ENCODE measurements at regions not wholly inside any gene's neighbourhood (a gene's known extent, or its start where the extent isn't known, plus 50 kb on each side); places are given as distances from the start of the nearest gene placed in this dataset.

DNA sequence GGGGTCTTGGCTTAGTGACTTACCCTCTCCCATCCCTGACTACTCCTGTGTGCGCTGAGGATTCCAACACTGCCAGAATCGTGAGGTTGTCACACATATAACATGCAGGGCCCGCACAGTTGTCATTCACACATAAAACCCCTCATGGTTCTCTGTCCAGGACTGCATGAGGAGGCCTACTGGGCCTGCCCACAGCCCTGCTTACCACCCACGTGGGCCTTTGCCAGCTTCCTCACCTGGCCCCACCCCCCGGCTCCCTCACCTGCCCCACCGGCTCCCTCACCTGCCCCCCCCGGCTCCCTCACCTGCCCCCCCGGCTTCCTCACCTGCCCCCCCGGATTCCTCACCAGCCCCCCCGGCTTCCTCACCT lies 197.2 kb downstream of the TEX29 start:
- DNase-seq: no peak

DNA sequence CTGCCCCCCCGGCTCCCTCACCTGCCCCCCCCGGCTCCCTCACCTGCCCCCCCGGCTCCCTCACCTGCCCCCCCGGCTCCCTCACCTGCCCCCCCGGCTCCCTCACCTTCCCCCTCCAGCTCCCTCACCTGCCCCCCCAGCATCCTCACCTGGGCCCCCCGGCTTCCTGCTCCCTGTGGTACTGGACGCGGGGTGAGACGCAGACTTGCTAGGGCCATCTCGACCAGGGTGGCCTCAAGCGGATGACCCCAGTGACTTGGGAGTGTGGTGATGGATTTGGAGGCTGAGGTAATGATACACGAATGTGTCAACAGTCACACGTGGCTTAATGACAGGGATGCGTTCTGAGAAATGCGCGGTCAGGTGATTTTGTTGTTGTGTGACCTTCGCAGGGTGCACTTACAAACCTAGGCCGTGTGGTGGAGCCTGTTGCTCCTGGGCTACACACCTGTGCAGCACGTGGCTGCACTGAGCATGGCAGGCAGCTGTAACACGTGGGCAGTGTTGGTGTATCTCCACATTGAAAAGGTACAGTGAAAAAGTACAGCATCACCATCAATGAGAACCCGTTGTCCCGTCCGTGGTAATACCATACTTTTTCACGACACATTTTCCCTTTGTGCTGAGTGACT lies 197.8 kb downstream of the TEX29 start:
- no peak for DNase-seq

DNA sequence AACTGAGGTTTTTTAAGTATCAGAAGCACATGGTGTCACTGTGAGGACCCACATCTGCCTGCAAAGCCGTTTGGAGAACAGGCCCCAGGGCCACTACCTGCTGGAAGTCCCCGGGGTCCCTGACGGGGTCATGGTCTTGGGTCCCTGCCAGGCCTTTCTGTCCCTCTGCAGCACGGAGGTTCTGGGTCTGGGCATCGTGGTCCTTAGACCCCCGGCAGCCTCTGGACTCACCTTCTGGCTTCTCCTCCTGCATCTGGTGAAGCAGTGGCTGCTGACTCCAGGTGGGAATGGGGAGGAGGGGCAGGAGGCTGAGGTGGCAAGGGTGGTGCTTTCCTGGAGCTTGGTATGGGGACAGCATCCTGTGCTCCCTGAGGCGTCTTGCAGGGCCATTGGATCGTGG lies 198.6 kb downstream of the TEX29 start:
- DNase-seq: no peak

DNA sequence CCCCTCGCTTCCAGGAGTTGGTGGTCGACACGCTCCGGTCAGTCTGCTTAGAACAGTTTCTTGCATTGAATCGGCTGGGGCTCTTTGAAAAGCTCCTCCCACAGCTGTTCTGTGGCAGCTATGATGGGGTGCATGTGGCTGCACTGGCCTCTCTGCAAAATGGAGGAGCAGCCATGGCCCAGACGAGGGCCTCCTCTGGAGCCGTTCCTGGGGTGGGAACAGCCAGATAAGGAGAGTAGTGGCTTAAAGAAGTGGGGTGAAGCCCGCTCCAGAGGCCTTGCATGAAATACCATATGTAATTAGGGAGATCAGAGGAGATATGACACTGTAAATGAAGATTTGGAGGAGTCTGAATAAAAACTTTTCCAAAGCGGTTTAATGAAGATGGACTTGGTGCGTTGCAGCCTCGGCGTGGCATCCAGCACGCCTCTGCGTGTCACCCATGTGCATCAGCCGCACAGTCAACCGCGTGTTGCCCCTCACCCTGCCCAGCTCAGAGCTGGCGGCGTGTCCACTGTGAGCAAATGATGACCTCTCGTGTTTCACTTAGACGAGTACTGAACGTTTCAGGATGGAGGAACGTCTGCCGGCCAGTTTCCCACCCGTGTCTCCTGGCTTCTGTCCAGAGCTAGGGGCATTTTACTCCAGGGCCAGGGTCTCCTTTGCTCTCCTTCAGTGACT lies 199.2 kb downstream of the TEX29 start:
- DNase-seq: no peak

DNA sequence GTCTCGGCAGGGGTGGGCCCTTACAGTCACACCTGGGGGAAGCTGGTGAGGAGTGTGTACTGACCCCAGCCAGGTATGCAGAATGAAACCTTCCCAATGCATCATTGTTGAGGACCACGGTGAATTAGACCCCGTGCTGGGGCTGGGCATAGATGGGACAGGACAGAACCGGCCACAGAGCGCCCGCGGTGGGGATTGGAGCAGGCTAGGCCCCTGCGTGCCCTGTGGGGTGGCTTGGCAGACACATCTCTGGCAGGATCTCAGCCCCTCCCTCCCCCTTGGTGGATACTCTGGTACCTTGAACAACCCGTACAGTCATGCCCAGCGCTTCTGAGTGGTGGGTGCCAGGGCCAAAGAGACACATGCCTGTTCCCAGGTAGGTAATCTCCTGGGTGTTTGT lies 200.6 kb downstream of the TEX29 start:
- no peak for DNase-seq

DNA sequence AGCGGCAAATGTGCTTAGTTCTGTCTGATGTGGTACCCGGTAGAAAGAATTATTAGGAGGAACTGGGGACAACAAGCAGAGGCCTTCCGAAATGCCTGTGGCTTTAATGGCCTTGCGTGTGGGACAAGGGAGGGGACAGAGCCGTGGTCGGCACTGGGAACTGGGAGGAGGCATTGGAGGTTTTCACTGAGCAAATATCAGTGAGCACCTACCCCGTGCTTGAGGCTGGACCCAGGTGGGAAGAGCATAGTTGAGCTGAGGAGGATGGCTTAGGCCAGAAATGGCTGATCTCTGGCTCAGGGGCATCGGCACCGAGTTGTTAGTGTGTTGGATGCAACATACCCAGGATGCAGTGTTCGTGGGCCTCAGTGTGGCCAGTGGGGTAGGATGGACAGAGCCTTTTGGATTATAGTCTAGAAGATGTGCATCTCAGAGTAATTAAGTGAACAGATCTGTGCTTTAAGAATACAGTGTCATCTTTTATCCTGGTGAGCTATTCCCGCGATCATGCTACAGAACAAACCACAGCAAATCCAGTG lies 201.3 kb downstream of the TEX29 start:
- DNase-seq: no peak

DNA sequence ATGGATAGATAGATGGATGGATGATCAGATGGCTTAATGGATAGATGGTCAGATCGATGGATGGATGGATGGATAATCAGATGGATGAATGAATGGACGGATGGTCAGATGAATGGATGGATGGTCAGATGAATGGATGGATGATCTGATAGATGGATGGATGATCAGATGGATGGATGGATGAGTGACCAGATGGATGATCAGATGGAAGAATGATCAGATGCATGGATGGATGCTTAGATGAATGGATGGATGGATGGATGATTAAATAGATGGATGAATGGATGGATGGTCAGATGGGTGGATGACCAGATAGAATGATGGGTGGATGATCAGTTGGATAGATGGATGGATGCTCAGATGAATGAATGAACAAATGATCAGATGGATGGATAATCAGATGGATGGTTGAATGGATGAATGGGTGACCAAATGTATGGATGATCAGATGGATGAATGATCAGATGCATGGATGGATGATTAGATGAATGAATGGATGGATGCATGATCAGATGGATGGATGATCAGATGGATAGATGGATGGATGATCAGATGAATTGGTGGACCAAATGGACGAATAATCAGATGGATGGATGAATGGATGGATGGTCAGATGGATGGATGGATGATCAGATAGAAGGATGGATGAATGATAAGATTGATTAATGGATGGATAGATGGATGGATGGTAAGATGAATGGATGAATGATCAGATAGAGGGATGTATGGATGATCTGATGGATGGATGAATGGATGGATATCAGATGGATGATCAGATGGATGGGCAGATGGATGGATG lies 205.1 kb downstream of the TEX29 start:
- DNase-seq: no peak

DNA sequence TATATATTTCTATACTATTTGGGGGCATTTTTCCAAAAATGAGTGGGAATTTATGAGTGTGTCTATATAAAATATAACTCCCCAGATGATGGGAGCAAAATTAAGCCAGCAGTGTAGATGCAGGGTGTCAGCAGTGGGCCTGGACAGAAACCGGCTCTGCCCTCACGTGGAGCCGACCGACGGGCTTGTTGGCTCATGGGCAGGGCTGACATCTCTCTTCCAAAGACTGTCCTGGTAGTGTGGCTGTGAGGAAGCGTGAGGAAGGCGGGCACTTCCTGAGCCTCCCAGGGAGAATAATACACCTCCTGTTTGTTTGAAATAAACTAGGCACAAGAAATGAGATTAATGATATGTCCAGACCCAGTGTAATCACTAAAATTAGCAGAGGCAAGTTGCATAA lies 206.5 kb downstream of the TEX29 start:
- no peak for DNase-seq

DNA sequence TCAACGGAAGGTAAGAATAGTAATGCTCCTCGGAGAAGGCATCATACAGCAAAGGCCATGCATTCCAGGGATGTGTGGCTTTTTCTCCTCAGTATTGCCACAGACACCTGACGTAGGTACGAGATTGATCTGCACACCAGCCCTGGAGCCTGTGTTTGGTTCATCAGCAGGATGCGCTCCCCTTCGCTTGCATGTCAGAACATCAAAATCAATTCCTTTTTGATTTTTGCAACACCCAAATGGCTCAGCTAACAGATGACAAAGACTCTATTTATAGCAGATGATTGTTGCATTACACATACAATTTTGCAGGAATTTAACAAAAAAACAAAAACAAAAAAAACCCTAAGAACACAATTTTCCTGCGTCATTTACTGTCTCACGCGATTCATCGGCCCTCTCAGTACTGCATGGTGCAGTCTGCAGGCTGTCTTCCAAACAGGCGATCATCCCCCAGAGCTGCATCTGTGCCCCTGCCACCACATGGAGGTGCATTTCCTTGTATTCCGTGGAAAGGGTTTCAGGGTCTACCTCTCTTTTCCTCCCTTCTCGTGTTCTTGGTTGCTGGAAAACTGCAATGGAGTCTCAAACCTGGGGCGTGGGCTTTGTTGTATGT lies 207.3 kb downstream of the TEX29 start:
- DNase-seq: no peak

DNA sequence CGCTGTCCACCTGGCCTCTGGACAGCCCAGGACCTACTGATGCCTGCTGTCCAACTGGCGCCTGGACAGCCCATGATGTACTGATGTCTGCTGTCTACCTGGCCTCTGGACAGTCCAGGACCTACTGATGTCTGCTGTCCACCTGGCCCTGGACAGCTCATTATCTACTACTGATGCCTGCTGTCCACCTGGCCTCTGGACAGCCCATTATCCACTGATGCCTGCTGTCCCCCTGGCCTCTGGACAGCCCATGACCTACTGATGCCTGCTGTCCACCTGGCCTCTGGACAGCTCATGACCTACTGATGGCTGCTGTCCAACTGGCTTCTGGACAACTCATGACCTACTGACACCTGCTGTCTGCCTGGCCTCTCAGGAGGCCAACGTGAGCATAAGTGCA lies 208.1 kb downstream of the TEX29 start:
- DNase-seq: no peak

DNA sequence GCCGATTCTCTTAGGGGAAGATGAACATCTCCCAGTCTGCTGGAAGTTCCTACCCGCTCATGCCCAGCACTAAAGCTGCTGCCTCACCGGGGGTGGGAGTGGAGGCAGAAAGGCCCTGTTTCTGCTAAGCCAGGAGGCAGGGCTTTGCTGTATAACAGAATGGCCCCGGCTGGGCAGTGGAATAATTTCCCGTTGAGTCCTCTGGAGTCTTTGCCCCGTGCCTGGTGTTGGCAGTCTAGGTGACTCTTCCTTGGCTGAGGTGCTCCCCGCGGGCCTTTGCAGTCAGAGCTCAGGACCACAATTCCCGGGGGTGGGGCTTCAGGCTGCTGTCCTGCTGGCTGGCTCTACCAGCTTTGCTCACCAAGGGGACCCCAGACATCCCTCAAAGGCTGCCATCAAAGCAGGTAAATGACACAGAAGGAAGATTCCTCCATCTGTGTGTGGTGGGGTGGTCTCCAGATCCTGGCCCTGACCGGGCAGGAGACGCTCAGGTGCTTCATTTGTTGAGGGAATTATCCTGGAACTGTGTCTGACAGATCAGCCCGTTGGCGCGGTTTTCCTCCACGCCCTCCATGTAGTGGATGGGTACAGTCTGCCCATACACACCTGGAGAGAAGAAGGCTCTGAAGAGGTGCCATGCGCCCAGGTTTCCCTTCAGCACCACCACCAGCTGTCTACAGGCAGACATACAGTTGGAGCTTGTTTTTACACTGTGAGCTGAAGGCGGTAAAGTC lies 209.9 kb downstream of the TEX29 start:
- DNase-seq: no peak

DNA sequence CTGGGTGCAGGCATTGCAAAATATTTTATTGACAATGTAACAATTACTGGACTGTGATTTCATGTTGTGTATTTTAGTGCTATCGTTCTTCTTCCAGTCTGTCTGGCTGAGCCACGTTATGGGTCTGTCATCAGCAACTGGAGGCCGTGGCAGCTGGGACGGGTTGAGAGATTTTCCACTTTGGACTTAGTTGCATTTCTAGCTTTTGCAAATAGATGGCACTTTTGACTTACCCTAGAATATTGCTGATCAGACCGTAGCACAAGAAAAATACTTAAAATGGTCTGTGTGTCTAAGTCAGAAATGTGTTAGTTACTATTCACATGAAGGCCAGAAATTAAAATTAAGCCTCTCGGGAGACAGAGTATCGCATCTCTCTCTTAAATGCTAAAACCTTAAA lies 211.1 kb downstream of the TEX29 start:
- DNase-seq: no peak

DNA sequence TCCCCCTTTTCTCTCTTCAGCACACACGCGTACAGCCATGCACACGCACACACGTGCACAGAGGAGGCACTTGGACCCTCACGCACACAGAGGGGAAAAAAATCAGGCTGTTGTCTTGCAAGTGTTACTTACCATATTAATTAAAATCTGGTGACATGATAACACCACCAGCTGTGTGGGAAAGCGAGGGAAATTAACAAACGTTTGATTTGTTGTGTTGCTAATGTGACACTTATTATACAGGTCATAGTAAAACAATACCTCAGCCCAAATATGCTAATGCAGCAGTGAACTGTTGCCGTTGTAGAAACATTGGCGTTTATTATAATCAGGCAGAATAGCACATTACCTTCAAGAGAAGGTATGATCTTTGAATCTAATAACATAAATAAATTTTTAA lies 211.7 kb downstream of the TEX29 start:
- no peak for DNase-seq

DNA sequence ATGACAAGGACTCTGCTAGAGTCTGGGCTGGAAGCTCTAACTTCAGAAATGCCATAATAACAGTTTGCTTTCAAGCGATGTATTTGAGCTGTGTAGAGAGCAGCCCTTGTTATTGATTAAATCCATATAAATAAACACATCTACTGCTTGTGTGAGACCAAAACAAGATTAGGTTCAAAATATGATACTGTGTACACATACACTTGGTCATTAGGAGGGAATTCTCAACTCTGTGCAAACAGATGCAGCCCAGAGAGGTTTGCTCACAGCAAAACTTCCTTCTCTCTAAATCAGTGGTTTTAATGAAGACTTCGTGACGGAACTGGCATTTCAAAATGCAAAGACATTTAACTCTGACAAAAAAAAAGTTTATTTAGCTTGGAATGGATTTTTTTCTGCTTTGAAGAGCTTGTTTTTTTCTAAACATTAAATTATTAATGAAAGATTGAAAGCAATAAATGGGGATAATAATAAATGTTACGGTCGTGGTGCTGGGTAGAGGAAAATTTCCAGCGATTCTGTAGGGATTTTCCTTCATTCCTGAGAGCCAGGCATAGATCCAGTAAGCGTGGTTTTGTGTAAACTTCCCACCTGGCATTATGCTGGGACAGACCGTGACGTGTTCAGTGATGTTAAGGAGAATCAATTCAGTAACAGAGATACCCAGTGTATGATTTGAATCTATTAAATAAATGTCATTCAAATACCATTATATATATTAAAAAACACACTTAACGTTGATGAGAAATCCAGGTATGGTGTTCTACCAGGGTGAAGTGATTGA lies 213.7 kb downstream of the TEX29 start:
- DNase-seq: no peak

DNA sequence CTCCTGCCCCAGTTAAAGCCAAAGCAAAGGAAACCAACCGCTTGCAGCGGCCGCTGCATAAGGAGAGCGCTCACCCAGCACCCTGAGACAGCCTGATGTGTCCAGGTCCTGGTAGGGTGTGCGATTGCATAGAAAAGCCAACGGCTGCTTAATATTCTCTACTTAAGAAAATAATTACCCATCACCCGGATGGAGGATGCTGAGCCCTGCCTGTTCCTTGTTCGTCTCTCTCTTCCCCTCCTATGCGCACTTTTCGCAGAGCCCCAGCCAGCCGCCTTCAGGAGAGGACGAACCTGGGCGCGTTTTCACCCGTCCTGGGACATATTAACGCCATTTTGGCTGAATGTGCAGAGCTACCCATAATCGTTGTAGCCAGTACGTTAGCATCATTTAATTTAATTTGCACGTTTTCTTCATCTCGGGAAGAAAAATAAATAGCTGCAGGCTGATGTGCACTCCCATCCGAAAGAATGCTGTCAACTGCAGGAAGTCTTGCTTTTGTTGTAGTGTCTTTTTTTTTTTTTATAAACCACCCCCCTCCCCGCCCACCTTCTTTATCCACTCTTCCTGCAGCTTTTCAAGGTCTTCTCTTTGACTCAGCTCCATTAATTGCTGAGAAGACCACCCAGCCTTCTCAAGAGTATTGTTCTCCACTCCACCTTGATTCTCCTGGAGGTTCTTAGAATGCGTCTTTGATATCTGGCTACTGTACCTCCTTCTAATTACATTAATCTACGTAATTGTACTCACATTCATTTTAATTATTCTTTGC lies 214.5 kb downstream of the TEX29 start:
- DNase-seq: no peak

DNA sequence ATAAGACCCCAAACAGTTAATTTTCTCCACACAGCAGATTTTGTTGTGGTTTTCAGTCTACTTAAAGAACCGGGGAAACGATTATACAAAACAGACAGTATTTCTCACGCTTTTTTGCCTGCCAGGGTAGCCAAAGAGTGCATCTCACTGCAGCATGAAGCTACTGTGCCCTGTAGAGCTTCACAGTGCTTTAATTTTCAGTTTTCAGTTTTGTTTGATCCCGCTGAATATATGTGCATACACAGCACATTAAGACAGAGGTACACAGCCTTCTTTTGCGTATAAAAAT lies 215.0 kb downstream of the TEX29 start:
- no peak for DNase-seq

DNA sequence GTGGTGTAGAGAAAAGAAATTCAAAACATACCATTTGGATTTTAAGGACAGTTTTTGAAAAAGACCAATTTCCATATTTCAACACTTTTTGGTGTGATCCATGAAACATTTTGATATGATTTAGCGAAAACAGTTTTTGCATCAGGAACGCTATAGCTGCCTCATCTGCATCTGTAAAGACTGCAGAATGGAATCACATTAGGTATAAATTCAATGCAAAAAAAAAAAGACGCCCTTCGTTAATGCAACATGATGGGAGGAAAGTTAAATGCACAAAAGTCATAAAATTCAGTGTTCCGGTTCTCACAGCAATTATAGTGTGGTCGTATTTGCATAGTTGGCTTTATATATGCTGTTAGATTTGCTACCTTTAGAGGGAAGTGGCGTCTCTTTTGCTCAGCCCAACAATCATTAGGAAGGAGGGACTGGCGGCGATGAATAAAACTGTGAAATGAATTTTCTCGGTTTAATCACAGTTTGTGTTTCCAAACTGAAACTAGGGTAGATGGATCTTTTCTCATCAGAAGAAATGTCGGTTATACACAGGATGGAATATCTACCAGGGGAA lies 215.7 kb downstream of the TEX29 start:
- no peak for DNase-seq

DNA sequence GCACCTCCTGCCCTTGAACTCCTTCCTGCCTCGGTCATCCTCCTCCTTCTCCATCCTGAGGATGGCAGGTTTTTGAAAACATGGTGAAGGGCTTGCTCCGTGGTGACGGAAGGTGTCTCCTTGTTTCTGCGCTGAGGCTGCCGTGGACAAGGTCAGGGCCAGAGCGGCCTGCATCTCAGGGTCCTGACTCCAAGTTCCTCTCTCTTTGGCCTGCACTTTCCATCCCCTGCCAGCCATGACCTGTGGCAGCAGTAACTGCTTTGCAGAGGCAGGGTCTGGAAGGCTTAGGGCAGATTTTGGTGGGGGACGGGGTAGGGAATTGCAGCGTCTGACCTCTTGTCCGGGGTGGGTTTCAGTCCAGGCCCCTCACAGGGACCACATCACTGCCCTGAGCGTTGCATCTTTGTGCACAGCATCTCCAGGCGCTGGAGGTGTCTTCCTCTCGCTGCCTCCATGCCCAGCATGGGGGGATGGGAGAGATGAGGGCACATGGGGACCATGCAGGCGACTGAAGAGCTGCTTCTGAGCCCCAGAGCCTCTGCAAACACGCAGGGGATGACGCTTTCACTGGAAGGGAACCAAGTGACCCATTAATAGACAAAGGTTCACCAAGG lies 216.8 kb downstream of the TEX29 start:
- DNase-seq: no peak

DNA sequence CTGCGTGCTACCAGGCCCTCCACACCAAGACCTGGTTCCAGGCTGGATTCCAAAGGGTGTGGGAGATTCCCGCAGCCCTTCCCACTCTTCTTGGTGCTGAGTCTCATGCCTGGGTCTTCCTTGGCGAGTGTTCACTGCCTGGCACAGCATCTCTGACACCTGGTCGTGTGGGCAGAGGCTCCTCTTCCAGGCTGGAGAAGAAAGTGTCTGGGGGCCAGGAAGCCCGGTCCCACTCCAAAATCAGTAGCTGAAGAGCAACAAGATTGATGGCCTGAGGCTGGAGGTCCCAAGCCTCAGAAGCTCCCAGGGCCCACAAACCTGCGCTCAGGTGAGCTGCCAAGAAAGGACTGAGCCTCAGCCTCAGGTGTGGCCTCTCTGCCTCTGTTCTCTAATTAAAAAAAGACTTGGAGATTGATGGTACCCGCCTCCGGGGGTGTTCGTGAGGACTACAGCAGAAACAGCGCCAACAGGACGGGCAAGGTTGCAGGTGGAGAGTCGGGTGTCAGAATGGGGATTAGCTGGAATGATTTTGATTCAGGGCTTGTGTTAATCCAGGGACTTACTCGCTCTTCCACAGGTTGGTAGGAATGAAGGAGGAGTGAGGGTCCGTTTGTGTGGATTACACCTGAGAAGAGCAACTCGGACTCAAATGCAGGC lies 217.5 kb downstream of the TEX29 start:
- no peak for DNase-seq

DNA sequence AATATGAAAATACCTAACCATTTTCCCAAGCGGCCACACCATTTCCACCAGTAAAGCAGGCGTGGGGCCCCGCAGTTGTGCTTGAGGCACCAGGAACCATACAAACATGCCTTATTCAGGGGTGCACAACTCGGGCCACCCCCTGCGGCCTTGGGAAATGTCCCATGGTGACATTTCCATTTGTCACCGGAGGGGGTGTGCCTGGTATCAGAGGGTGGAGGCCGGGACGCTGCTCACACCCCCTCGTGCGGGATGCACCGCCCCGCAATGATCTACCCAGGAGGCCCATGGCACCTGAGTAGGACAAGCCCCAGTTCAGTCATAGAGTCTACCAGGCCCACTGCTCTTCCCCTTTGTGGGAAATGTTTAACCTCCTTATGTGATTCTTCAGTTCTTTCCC lies 218.8 kb downstream of the TEX29 start:
- no peak for DNase-seq

All from dermis blood vessel endothelial cell (primary cell).